NCI-H748 treated with DMSO at 0.1 percent for 48 hours (cell line): ENCODE measurements at regions not wholly inside any gene's neighbourhood (a gene's known extent, or its start where the extent isn't known, plus 50 kb on each side); places are given as distances from the start of the nearest gene placed in this dataset.
"Not testable (repeated sequence)": the region's sequence is repeated elsewhere in the genome, so short reads cannot be mapped to it uniquely, and the experiment has no call there.

Source experiments
- DNase-seq: peaks from one replicate; lab custom pipeline; 2025; lab: John Stamatoyannopoulos, UW

- DNase-seq: no peak
These were observed 149.5 kb downstream of the CCNG2 start for GRCh38 chr4:77306496-77306895.

GRCh38 chr4:77308843-77309242 is 151.8 kb downstream of the CCNG2 start:
- DNase-seq: peak; percentile 2

- no peak for DNase-seq
These were observed 152.5 kb downstream of the CCNG2 start for GRCh38 chr4:77309496-77309895.

GRCh38 chr4:77310931-77311330 is 153.9 kb downstream of the CCNG2 start:
- DNase-seq: no peak

- no peak for DNase-seq
These were observed 157.7 kb downstream of the CCNG2 start for GRCh38 chr4:77314697-77315096.

- no peak for DNase-seq
These were observed 170.1 kb downstream of the CCNG2 start for GRCh38 chr4:77327151-77327550.

- no peak for DNase-seq
These were observed 175.8 kb downstream of the CCNG2 start for GRCh38 chr4:77332696-77333270.

GRCh38 chr4:77336411-77337142 is 179.6 kb downstream of the CCNG2 start:
- DNase-seq: no peak

- DNase-seq: no peak
These were observed 185.3 kb downstream of the CCNG2 start for GRCh38 chr4:77342170-77342810.

- no peak for DNase-seq
These were observed 187.0 kb downstream of the CCNG2 start for GRCh38 chr4:77344001-77344400.

- DNase-seq: no peak
These were observed 187.8 kb downstream of the CCNG2 start for GRCh38 chr4:77344784-77345183.

GRCh38 chr4:77347351-77347966 is 190.5 kb downstream of the CCNG2 start:
- no peak for DNase-seq

- DNase-seq: no peak
These were observed 191.8 kb downstream of the CCNG2 start for GRCh38 chr4:77348815-77349214.

- DNase-seq: no peak
These were observed 192.4 kb downstream of the CCNG2 start for GRCh38 chr4:77349364-77349763.

- peak; percentile 25 for DNase-seq
These were observed 192.8 kb downstream of the CCNG2 start for GRCh38 chr4:77349796-77350195.

GRCh38 chr4:77352192-77352591 is 195.2 kb downstream of the CCNG2 start:
- no peak for DNase-seq

- DNase-seq: not testable (repeated sequence)
These were observed 196.8 kb downstream of the CCNG2 start for GRCh38 chr4:77353724-77354315.

GRCh38 chr4:77354550-77354949 is 197.5 kb downstream of the CCNG2 start:
- no peak for DNase-seq

- DNase-seq: no peak
These were observed 198.7 kb downstream of the CCNG2 start for GRCh38 chr4:77355731-77356130.

GRCh38 chr4:77358315-77358928 is 201.4 kb downstream of the CCNG2 start:
- DNase-seq: no peak

GRCh38 chr4:77360451-77360850 is 203.4 kb downstream of the CCNG2 start:
- DNase-seq: no peak

GRCh38 chr4:77366876-77367275 is 209.9 kb downstream of the CCNG2 start:
- not testable (repeated sequence) for DNase-seq
